HG03565 (cell line): ENCODE measurements at regions not wholly inside any gene's neighbourhood (a gene's known extent, or its start where the extent isn't known, plus 50 kb on each side); places are given as distances from the start of the nearest gene placed in this dataset.
"Not testable (repeated sequence)": the region's sequence is repeated elsewhere in the genome, so short reads cannot be mapped to it uniquely, and the experiment has no call there.

Experiments
- ATAC-seq: cut with Tn5 transposase; IDR thresholded peaks from one replicate; pipeline ENCODE4 v1.9.1; 2021; ENCODE audit warnings: mild to moderate bottlenecking, moderate library complexity; ENCODE audit not compliant: unreplicated experiment

- ATAC-seq = no peak
Observed at GRCh38 chr2:16375351-16375750, 290.3 kb downstream of the CYRIA start.

- ATAC-seq = no peak
Observed at GRCh38 chr2:16374671-16375070, 291.0 kb downstream of the CYRIA start.

DNA sequence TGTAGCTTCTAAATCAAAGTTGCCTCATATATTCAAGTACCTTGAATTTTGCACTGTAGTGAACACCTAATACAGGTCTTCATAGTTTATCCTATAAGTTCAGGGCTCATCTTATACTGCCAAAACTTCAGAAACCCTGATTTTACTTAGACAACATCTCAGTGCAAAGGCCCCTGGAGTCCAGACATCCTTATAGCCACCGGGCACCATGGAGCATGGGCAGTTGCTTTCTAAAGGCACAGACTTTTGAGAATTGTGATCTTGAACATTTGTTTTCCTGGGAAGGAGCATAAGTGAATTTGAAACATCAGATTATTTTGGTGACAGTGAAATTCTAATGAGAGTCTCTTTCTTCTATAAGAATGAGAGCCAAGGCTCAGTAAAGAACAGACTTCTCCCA lies 292.3 kb downstream of the CYRIA start:
- ATAC-seq = no peak

DNA sequence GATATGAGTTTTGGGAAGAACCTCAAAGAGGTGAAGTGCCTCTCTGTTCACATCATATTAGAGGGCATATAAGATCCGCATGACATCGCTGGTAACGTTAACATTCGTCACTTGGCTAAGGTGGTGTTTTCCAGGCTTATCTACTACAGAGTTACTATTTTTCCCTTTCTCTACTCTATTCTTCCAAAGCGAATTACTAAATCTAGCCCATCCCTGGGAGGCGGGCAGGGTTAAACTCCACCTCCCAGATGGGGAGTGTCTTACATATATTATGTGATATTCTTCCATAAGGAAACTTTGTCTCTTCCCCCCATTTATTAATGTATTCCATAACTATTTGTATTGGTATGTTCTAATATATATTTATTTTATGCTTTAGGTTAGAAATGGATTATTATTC lies 293.9 kb downstream of the CYRIA start:
- ATAC-seq = no peak

- no peak for ATAC-seq
Observed at GRCh38 chr2:16368951-16369350, 296.7 kb downstream of the CYRIA start.

DNA sequence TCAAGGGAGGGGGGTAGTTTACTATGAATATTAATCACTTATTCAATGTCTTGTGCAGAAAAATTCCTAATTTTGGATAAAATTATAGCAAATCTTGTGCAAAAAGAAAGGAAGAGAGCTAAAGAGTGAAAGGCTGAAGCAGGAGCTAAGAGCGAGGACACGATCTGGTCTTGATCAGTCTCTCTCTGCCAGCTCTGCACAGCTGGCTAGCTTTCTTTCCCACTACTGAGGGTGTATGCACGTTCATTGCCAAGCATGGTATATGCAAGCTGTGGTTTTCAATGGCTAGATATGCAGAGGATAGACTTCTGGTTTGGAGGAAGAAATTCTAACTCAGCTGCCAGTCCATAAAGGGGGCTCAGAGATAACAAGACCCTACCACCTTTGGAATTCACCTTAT lies 297.3 kb downstream of the CYRIA start:
- no peak for ATAC-seq

- ATAC-seq = no peak
Observed at GRCh38 chr2:16365366-16365765, 300.3 kb downstream of the CYRIA start.

- ATAC-seq = no peak
Observed at GRCh38 chr2:16363581-16363980, 302.1 kb downstream of the CYRIA start.

DNA sequence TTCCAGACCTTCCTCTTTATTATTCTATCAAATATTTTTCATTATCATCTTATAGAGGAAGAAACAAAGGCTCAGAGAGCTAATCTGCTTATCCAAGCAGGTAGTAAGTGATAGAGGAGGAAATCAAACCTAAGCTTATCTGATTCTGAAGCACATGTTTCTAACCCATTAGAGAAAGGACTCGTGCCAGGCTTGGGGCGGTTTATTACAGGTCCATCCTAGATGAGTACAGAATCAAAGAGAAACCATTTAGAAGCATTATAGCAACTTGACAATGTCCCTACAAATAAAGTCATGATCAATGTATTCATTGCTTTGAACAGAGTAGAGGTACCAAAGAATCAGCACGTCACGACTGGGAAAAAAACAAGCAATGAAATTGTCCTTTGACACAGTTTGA lies 303.0 kb downstream of the CYRIA start:
- ATAC-seq = no peak

DNA sequence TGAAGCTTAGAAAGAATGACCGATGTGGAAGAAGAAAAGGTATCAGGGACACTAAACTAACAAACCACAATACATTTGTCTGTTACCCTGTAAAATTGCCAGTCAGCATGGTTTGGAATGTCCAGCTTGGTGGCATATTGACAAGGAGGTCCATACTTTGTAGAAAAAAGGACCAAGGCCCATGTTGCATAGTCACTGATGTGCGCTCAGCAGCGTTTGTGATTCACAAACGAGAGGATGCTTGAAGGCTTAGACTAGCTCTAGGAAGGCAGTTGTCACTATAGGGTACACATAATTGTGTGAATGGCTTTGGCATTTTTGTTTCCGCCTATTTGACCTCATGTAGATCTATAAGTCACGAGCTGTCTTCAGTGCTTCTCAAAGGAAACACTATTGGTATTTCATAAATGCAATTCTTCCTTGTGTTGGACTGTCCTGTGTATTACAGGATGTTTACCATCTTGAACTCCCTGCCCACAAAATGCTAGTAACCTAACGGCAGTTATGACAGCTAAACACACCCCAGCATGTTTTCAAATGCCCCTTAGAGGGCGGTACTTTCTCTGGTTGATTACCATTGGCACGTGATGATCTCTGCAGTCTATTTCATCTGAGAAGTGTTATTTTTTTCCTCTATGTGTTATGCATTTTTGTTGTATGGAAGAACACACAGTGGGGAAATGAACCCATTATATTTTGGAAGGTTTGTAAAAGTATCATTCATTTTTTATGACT lies 304.2 kb downstream of the CYRIA start:
- no peak for ATAC-seq

DNA sequence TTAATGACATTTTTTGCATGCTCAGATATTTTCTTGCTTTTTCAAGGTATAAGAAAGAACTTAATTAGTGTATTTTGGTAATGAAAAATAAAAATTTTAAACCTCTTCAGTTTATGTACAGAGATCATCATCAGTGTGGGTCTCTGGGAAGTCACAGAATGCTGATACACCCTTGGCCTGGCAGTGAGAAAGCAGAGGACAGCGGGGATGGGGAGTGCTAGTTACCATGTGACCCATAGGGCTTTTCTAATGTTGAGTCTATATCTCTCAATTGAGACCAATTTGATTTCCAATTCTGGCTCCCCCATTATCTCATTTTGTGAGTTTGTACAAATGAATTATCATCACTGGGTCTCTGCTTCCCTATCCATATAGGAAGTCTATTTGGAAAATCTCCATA lies 305.7 kb downstream of the CYRIA start:
- ATAC-seq = no peak

DNA sequence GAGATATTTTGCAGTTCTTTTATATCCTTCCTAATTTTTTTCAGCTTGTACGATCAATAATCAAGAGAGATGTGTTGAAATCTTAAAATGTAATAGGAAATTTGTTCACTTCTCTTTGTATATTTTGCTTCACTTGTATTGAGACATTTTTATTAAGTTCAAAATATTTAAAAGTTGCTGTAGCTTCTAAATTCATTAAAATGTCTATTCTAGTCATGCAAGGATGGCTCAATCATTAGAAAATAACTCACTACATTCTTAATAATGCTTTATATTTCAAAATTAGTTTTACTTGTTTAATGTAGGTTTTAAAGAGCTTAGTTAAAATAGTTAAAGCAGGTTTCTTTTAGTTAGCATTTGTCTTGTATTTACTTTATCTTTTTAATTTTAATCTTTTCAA lies 308.4 kb downstream of the CYRIA start:
- no peak for ATAC-seq

DNA sequence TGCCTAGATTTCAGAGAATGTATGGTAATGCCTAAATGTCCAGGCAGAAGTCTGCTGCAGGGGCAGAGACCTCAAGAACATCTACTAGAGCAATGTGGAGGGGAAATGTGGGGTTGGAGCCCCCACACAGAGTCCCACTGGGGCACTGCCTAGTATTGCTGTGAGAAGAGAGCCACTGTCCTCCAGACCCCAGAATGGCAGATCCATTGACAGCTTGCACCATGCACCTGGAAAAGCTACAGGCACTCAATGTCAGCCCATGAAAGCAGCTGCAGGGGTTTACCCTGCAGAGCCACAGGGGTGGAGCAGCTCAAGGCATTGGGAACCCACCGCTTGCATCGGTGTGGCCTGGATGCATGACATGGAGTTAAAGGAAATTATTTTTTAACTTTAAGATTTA lies 314.1 kb downstream of the CYRIA start:
- ATAC-seq = no peak

DNA sequence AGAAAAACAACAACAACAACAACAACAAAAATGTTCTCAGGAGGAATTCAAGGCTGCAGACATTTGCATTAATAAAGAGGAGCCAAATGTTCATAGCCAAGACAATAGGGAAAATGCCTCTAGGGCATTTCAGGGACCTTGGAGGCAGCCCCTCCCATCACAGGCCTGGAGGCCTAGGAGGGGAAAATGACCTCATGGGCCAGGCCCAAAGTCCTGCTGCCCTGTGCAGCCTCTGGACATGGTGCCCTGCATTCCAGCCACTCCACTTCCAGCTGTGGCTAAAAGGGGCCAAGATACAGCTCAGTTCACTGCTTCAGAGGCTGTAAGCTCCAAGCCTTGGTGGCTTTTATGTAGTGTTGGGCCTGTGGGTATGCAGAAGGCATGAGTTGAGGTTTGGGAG lies 314.5 kb downstream of the CYRIA start:
- no peak for ATAC-seq

DNA sequence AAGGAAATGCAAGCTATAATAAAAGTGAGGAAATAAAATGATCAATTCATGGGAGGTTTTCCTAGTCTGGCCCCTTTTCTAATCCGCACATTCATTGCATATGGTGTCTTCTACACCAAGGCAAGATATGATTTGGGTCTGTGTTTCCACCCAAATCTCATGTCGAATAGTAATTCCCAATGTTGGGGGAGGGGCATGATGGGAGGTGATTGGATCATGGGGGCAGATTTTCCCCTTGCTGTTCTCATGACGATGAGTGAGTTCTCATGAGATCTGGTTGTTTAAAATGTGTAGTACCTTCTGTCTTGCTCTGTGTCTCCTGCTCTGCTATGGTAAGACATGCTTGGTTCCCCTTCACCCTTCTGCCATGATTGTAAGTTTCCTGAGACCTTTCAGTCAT lies 315.4 kb downstream of the CYRIA start:
- no peak for ATAC-seq

- ATAC-seq = no peak
Observed at GRCh38 chr2:16349811-16350210, 315.8 kb downstream of the CYRIA start.

DNA sequence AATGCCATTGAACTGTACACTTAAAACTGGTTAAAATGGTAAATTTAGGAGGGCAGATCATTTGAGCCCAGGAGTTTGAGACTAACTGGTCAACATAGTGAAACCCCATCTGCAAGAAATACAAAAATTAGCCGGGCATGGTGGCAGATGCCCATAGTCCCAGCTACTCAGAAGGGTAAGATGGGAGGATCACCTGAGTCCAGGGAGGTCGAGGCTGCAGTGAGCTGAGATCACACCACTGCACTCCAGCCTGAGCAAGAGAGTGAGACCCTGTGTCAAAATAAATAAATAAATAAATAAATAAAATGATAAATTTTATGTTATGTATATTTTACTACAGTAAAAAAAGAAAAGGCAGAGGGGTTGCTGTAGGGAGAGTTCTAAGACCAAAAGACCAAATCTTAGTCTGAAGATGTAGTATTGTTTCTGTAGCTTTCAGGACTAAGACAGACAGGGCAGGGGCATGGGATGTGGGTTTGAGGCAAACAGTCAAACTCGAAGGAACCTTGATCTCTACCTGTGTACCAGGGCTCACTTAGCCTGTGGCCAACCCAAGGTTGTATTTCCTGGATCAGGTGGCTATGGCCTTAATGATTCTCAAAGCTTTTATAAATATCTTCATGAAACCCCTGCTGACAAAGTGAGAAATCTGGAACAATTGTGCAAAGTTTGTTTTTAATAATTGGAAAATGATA lies 316.7 kb downstream of the CYRIA start:
- no peak for ATAC-seq

GRCh38 chr2:16346671-16347070 lies 319.0 kb downstream of the CYRIA start:
- ATAC-seq = no peak

DNA sequence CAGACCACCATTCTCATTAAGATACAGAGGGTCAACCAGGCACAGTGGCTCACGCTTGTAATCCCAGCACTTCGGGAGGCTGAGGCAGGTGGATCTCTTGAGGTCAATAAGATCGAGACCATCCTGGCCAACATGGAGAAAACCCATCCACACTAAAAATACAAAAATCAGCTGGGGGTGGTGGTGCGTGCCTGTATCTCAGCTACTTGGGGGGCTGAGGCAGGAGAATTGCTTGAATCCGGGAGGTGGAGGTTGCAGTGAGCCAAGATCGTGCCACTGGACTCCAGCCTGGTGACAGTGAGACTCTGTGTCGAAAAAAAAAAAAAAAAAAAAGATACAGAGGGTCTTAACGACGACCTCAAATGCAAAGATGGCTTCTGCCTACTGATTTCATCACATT lies 320.4 kb downstream of the CYRIA start:
- ATAC-seq = not testable (repeated sequence)

DNA sequence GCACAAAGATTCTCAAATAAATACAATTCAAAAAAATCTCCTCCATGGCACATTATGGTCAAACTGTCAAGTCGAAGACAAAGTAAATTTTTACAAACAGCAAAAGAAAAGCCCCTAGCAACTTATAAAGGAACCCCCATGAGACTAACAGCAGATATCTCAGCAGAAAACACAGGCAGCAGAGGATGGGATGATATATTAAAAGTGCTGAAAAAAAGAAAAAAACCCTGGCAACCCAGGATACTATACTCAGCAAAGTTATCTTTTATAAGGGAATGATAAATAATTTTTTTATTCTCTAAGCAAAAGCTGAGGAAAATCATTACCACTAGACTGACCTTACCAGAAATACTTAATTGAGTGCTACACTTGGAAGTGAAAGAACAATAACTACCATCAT lies 326.4 kb downstream of the CYRIA start:
- no peak for ATAC-seq

DNA sequence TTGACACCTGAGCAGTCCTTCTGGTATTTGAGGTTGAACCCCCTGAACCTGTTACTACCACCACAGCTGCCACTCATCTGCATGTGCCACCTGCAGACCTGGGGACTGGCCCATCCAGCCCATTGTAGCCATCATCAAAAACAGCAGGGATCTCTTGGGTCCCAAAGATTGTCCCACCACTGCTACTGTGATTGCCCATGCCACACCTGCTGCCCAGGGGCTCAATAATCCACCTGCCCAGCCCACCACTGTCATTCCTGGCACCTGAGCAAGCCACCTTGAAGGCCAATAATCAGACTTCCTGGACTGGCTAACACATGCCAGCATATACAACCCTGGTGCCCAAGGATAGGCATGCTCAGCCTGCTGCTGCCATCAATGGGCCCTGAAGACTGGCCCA lies 327.6 kb downstream of the CYRIA start:
- no peak for ATAC-seq

DNA sequence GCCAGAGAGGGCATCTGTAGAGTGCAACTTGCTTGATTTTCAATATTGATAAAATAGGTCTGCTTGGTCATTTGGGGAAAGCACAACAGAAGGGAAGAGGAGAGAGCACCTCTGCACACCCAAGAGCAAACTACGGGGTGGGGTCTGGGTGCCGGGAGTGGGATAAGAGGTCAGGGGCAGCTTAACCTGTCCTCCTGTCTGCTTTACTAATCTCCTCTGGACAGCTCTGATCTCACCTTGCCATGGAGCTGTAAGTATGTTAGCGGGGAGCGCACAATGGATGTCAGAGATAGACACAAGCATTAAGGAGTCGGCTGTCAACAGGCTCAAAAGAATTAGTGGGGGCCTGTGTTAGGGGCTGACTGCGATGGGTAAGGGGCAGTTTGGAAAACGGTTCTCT lies 328.7 kb downstream of the CYRIA start:
- ATAC-seq = no peak

DNA sequence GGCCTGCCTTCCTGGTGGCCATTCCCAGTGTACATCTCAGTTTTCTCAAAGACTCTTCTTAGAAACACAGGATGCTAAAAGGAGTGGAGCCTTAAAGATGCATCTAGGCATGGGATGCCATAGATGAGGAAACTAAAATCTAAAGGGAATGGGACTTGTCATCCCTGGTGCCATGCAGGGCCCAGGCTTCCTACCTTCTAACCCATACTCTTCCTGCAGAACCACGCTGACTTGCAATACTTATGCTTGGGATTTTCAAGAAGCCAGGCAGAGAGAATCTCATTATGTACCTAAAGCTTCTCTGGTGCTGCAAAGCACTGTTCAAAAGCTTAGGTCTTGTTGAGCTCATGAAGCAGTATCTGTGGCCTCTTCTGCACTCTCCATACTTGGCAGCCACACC lies 329.1 kb downstream of the CYRIA start:
- no peak for ATAC-seq
